Panc1 (cell line): ENCODE measurements at regions not wholly inside any gene's neighbourhood (a gene's known extent, or its start where the extent isn't known, plus 50 kb on each side); places are given as distances from the start of the nearest gene placed in this dataset.

Experiments used
- ATAC-seq: fragments of 200-7000 bp; cut with Tn5 transposase; 2 replicates; pipeline ENCODE4 v1.9.1; 2020; ENCODE audit warnings: mild to moderate bottlenecking, moderate library complexity
- BruUV-seq: library from RNA; stranded (reverse); fragments of 400-500 nt; replicated peaks from 2 replicates; lab custom pipeline; 2021; lab: Mats Ljungman, UMichigan
- CTCF ChIA-PET: fragments of 300-600 bp; sonication (Branson Sonifier 250); formaldehyde crosslinking; loops from one replicate; lab custom pipeline; 2022; ENCODE audit warnings: antibody characterized with exemption; lab: Charles Lee
- POLR2A ChIA-PET: fragments of 300-600 bp; sonication (Branson Sonifier 250); formaldehyde crosslinking; loops from one replicate; lab custom pipeline; 2022; ENCODE audit warnings: antibody characterized with exemption; lab: Charles Lee
- DNase-seq: peaks from one replicate; pipeline ENCODE4 v3.0.0-alpha.2; 2010; ENCODE audit warnings: low read depth, low spot score
- H3K27ac ChIP-seq: 2 replicates; pipeline ENCODE4 v1.5.1; 2011; ENCODE audit warnings: mild to moderate bottlenecking, low read length, inconsistent platforms
- H3K27me3 ChIP-seq: fragments of 200-500 bp; sonication (Bioruptor generic); 2 replicates; pipeline ENCODE4 v1.6.0; 2014; ENCODE audit warnings: low read length, inconsistent platforms; ENCODE audit not compliant: control insufficient read depth, insufficient read depth
- H3K36me3 ChIP-seq: fragments of 200-500 bp; sonication (Bioruptor generic); 2 replicates; pipeline ENCODE4 v1.5.1; 2014; ENCODE audit warnings: inconsistent platforms, mild to moderate bottlenecking, low read length, moderate library complexity; ENCODE audit not compliant: control insufficient read depth, insufficient read depth
- H3K4me1 ChIP-seq: 2 replicates; pipeline ENCODE4 v1.5.1; 2011; ENCODE audit warnings: inconsistent platforms, mild to moderate bottlenecking, low read length, moderate library complexity; ENCODE audit not compliant: control insufficient read depth, insufficient read depth
- H3K4me3 ChIP-seq, 2 experiments: 2 replicates each; pipeline ENCODE4 v1.5.1; 2011 to 2012; ENCODE audit warnings: low read depth in 2 of 2, low read length in 2 of 2, mild to moderate bottlenecking in 2 of 2, inconsistent platforms in 1 of 2, moderate library complexity in 1 of 2
- H3K9me3 ChIP-seq: fragments of 200-500 bp; sonication (Bioruptor generic); 2 replicates; pipeline ENCODE4 v1.5.1; 2014; ENCODE audit warnings: low read depth, mild to moderate bottlenecking, inconsistent platforms, low read length, moderate library complexity; ENCODE audit not compliant: control insufficient read depth, insufficient read depth
- CTCF ChIP-seq: fragments of 450-650 bp; IDR thresholded peaks from 2 replicates; pipeline ENCODE4 v1.5.1; 2017; ENCODE audit warnings: mild to moderate bottlenecking
- POLR2AphosphoS5 ChIP-seq: IDR thresholded peaks from 2 replicates; pipeline ENCODE4 v1.6.1; 2012; ENCODE audit warnings: mild to moderate bottlenecking, low read depth, low read length, moderate library complexity
- REST ChIP-seq, 2 experiments: IDR thresholded peaks; 2 replicates each; pipeline ENCODE4 v1.6.1; 2011 to 2012; ENCODE audit warnings: low read depth in 2 of 2, control low read depth in 1 of 2, low read length in 1 of 2, mild to moderate bottlenecking in 1 of 2, moderate library complexity in 1 of 2; ENCODE audit not compliant: insufficient read depth in 1 of 2
- SIN3A ChIP-seq: IDR thresholded peaks from 2 replicates; pipeline ENCODE4 v1.6.1; 2012; ENCODE audit warnings: low read depth, mild to moderate bottlenecking, low read length, moderate library complexity, borderline replicate concordance; ENCODE audit not compliant: insufficient read depth
- TCF7L2 ChIP-seq: IDR thresholded peaks from 2 replicates; pipeline ENCODE4 v1.6.1; 2011; ENCODE audit warnings: mild to moderate bottlenecking, low read depth, low read length, inconsistent platforms
- in situ Hi-C: cut with HindIII; loops from 2 replicates; pipeline ENCODE4 v1.10.0; 2016; ENCODE audit warnings: low sequenced_read_pairs, low pct_unique_long_range_greater_than_20kb
- intact Hi-C: fragments of 100-400 bp; cut with micrococcal nuclease; formaldehyde crosslinking; loops from one replicate; pipeline ENCODE4 v1.10.0; 2022; ENCODE audit not compliant: unreplicated experiment

GRCh38 chr2:219958941-219959340, 331.5 kb downstream of the SLC4A3 start:
- ATAC-seq (no peak), DNase-seq (no peak)
- intact Hi-C loops (no loop called here), in situ Hi-C loops (no loop called here)
- Histone ChIP-seq H3K9me3 (no peaks in the 10 kb centered on the region), H3K27me3 (no peaks in the 10 kb centered on the region), H3K4me3 (no peak overlapping the region), H3K4me1 (no peaks in the 10 kb centered on the region), H3K27ac (no peak overlapping the region), H3K36me3 (no peaks in the 10 kb centered on the region)
- BruUV-seq = no TSS peak
- TF ChIP-seq SIN3A (no peak), TCF7L2 (no peak), POLR2AphosphoS5 (no peak), CTCF (no peak), REST (IDR thresholded peaks at IDR 0.05; ENCODE audit: insufficient read depth in 1 of 2, low read depth in 2 of 2, low read length in 1 of 2) (no peak)
- ChIA-PET CTCF (interaction anchor here (0.7 kb wide), 2 partner anchors 683 to 1595 kb away, joined by 3 to 4 read pairs; no protein-coding TSS in a partner anchor), POLR2A (no interaction called here)

- POLR2A ChIA-PET = no interaction called here
- no peak overlapping the region for H3K27ac ChIP-seq
- intact Hi-C loops = no loop called here
- H3K4me3 ChIP-seq = no peak overlapping the region
- no peaks in the 10 kb centered on the region for H3K9me3 ChIP-seq
- CTCF ChIA-PET = interaction anchor here (0.7 kb wide), 1 partner anchor 682 kb away, joined by 3 read pairs; no protein-coding TSS in a partner anchor
- in situ Hi-C loops = no loop called here
- no peak for TF ChIP-seq CTCF
- TF ChIP-seq TCF7L2 = no peak
- no peak for TF ChIP-seq REST (IDR thresholded peaks at IDR 0.05; ENCODE audit: insufficient read depth in 1 of 2, low read depth in 2 of 2, low read length in 1 of 2)
- no peak for TF ChIP-seq POLR2AphosphoS5
- TF ChIP-seq SIN3A = no peak
- no TSS peak for BruUV-seq
- DNase-seq = no peak
- no peak for ATAC-seq
- H3K36me3 ChIP-seq = no peaks in the 10 kb centered on the region
- H3K4me1 ChIP-seq = no peaks in the 10 kb centered on the region
- H3K27me3 ChIP-seq = no peaks in the 10 kb centered on the region
Observed at GRCh38 chr2:219959471-219959870, 332.0 kb downstream of the SLC4A3 start.
